Keratinocyte (primary cell): ENCODE measurements at regions not wholly inside any gene's neighbourhood (a gene's known extent, or its start where the extent isn't known, plus 50 kb on each side); places are given as distances from the start of the nearest gene placed in this dataset.

ENCODE experiments used
- DNase-seq: peaks from one replicate; pipeline ENCODE4 v3.0.0-alpha.2; 2011; ENCODE audit warnings: low read depth, missing footprints, low spot score
- FAIRE-seq: peaks from 2 replicates; lab custom pipeline; 2011; peaks lifted over from hg19 to GRCh38; lab: Jason Lieb, UNC
- H2AFZ ChIP-seq: 2 replicates; pipeline ENCODE4 v1.6.0; 2012; ENCODE audit warnings: low read length, control low read depth, inconsistent platforms; ENCODE audit not compliant: control insufficient read depth
- H3K27ac ChIP-seq: 2 replicates; pipeline ENCODE4 v1.5.1; 2011; ENCODE audit warnings: low read length; ENCODE audit not compliant: control insufficient read depth, insufficient read depth
- H3K27me3 ChIP-seq: 3 replicates; pipeline ENCODE4 v1.6.0; 2011; ENCODE audit warnings: low read length; ENCODE audit not compliant: control insufficient read depth, insufficient read depth; ENCODE audit errors: extremely low read depth
- H3K36me3 ChIP-seq, 2 experiments: 2 replicates in 1 of 2; 3 replicates in 1 of 2; pipeline ENCODE4 v1.5.1; 2011; ENCODE audit warnings: low read length in 2 of 2, mild to moderate bottlenecking in 1 of 2; ENCODE audit not compliant: control insufficient read depth in 2 of 2, insufficient read depth in 2 of 2; ENCODE audit errors: extremely low read depth in 1 of 2
- H3K4me1 ChIP-seq: 3 replicates; pipeline ENCODE4 v1.5.1; 2011; ENCODE audit warnings: low read length; ENCODE audit not compliant: control insufficient read depth, insufficient read depth; ENCODE audit errors: extremely low read depth
- H3K4me2 ChIP-seq: 3 replicates; pipeline ENCODE4 v1.6.0; 2011; ENCODE audit warnings: low read depth, low read length; ENCODE audit not compliant: control insufficient read depth, insufficient read depth; ENCODE audit errors: extremely low read depth
- H3K4me3 ChIP-seq, 3 experiments: fragments of 200-600 bp in 1 of 3; sonication (generic) in 1 of 3; 2 replicates in 2 of 3; 3 replicates in 1 of 3; pipeline ENCODE4 v1.5.1; 2011 to 2016; ENCODE audit warnings: low read length in 3 of 3, mild to moderate bottlenecking in 3 of 3, control low read depth in 2 of 3, inconsistent platforms in 1 of 3, low read depth in 1 of 3, mixed read lengths in 1 of 3, mixed run types in 1 of 3, moderate library complexity in 1 of 3; ENCODE audit not compliant: control insufficient read depth in 2 of 3, insufficient read depth in 2 of 3; ENCODE audit errors: extremely low read depth in 1 of 3
- H3K79me2 ChIP-seq: 2 replicates; pipeline ENCODE4 v1.6.0; 2012; ENCODE audit warnings: low read length; ENCODE audit not compliant: control insufficient read depth, insufficient read depth
- H3K9ac ChIP-seq: 3 replicates; pipeline ENCODE4 v1.6.0; 2011; ENCODE audit warnings: low read length; ENCODE audit not compliant: control insufficient read depth, insufficient read depth; ENCODE audit errors: extremely low read depth
- H3K9me1 ChIP-seq: 3 replicates; pipeline ENCODE4 v1.6.0; 2011; ENCODE audit warnings: low read length; ENCODE audit not compliant: control insufficient read depth, insufficient read depth; ENCODE audit errors: extremely low read depth
- H3K9me3 ChIP-seq: 2 replicates; pipeline ENCODE4 v1.5.1; 2012; ENCODE audit warnings: low read depth, low read length; ENCODE audit not compliant: control insufficient read depth
- H4K20me1 ChIP-seq: 3 replicates; pipeline ENCODE4 v1.6.0; 2011; ENCODE audit warnings: low read length; ENCODE audit not compliant: control insufficient read depth, insufficient read depth; ENCODE audit errors: extremely low read depth
- EZH2 ChIP-seq: IDR thresholded peaks from one replicate; pipeline ENCODE4 v1.6.1; 2012; ENCODE audit warnings: inconsistent platforms, mild to moderate bottlenecking, low read length, moderate library complexity
- dilution Hi-C: fragments of 300-500 bp; cut with MboI; formaldehyde crosslinking; loops from one replicate; pipeline ENCODE4 v1.7.0; 2020; ENCODE audit warnings: low sequenced_read_pairs; ENCODE audit not compliant: extremely low pct_ligation_motif_present
- TF ChIP-seq, protein P1 (sequence below), 3 experiments: IDR thresholded peaks in 1 of 3; conservative IDR thresholded peaks in 1 of 3; optimal IDR thresholded peaks in 1 of 3; 2 replicates in 2 of 3; 3 replicates in 1 of 3; pipeline versions ENCODE3 to v1.5.1; 2011; ENCODE audit warnings: low read length in 3 of 3, mild to moderate bottlenecking in 3 of 3, moderate library complexity in 2 of 3, control low read depth in 1 of 3, inconsistent platforms in 1 of 3; ENCODE audit not compliant: insufficient read depth in 2 of 3; ENCODE audit errors: extremely low read depth in 1 of 3

- Histone ChIP-seq H3K9ac (no peak overlapping the region), H3K9me1 (no peaks in the 10 kb centered on the region), H3K27ac (no peak overlapping the region), H3K79me2 (no peaks in the 10 kb centered on the region), H3K4me2 (no peak overlapping the region), H3K9me3 (no peaks in the 10 kb centered on the region), H3K4me1 (peaks cover 3% of the 10 kb centered on the region), H3K4me3 (no peak overlapping the region), H4K20me1 (no peaks in the 10 kb centered on the region), H3K36me3 (no peaks in the 10 kb centered on the region), H3K27me3 (peaks cover 3% of the 10 kb centered on the region), H2AFZ (no peak overlapping the region)
- DNase-seq (no peak), FAIRE-seq (no peak)
- dilution Hi-C loops: no loop called here
- no peak for TF ChIP-seq EZH2
- TF ChIP-seq, protein P1, sequence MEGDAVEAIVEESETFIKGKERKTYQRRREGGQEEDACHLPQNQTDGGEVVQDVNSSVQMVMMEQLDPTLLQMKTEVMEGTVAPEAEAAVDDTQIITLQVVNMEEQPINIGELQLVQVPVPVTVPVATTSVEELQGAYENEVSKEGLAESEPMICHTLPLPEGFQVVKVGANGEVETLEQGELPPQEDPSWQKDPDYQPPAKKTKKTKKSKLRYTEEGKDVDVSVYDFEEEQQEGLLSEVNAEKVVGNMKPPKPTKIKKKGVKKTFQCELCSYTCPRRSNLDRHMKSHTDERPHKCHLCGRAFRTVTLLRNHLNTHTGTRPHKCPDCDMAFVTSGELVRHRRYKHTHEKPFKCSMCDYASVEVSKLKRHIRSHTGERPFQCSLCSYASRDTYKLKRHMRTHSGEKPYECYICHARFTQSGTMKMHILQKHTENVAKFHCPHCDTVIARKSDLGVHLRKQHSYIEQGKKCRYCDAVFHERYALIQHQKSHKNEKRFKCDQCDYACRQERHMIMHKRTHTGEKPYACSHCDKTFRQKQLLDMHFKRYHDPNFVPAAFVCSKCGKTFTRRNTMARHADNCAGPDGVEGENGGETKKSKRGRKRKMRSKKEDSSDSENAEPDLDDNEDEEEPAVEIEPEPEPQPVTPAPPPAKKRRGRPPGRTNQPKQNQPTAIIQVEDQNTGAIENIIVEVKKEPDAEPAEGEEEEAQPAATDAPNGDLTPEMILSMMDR (optimal IDR thresholded peaks at IDR 0.05 in 1 of 3, IDR thresholded peaks at IDR 0.05 in 1 of 3, conservative IDR thresholded peaks at IDR 0.05 in 1 of 3; ENCODE audit: extremely low read depth in 1 of 3, insufficient read depth in 2 of 3, low read length in 3 of 3): no peak
These were observed 192.2 kb upstream of the LEF1 start for GRCh38 chr4:108360754-108361445.

- H3K27ac ChIP-seq: no peak overlapping the region
- no peak for TF ChIP-seq EZH2
- TF ChIP-seq, protein P1 (optimal IDR thresholded peaks at IDR 0.05 in 1 of 3, IDR thresholded peaks at IDR 0.05 in 1 of 3, conservative IDR thresholded peaks at IDR 0.05 in 1 of 3; ENCODE audit: extremely low read depth in 1 of 3, insufficient read depth in 2 of 3, low read length in 3 of 3): no peak
- H3K9me3 ChIP-seq: no peaks in the 10 kb centered on the region
- H3K4me2 ChIP-seq: no peak overlapping the region
- no peak for DNase-seq
- no peaks in the 10 kb centered on the region for H4K20me1 ChIP-seq
- peaks cover 3% of the 10 kb centered on the region for H3K4me1 ChIP-seq
- no peaks in the 10 kb centered on the region for H3K79me2 ChIP-seq
- no peaks in the 10 kb centered on the region for H3K9me1 ChIP-seq
- no peak for FAIRE-seq
- dilution Hi-C loops: no loop called here
- no peaks in the 10 kb centered on the region for H3K36me3 ChIP-seq
- H3K9ac ChIP-seq: no peak overlapping the region
- H2AFZ ChIP-seq: no peak overlapping the region
- H3K4me3 ChIP-seq: no peak overlapping the region
- H3K27me3 ChIP-seq: peaks cover 3% of the 10 kb centered on the region
These were observed 191.4 kb upstream of the LEF1 start for GRCh38 chr4:108359986-108360681.
